B cell (primary cell): ENCODE measurements at regions not wholly inside any gene's neighbourhood (a gene's known extent, or its start where the extent isn't known, plus 50 kb on each side); places are given as distances from the start of the nearest gene placed in this dataset.

Source experiments
- ATAC-seq: fragments of 200-7000 bp; cut with Tn5 transposase; one replicate; pipeline ENCODE4 v1.10.0; 2021; ENCODE audit warnings: low read depth, mild to moderate bottlenecking, moderate number of reproducible peaks, moderate library complexity
- CTCF ChIA-PET: fragments of 350-600 bp; sonication (Branson Sonifier 250); formaldehyde crosslinking; loops from one replicate; lab custom pipeline; 2021; ENCODE audit warnings: antibody characterized with exemption, inconsistent platforms; lab: Charles Lee
- POLR2A ChIA-PET: fragments of 350-600 bp; sonication (Branson Sonifier 250); formaldehyde crosslinking; loops from one replicate; lab custom pipeline; 2021; ENCODE audit warnings: antibody characterized with exemption; lab: Charles Lee
- DNase-seq: peaks from one replicate; pipeline ENCODE4 v3.0.0; 2013
- H2AFZ ChIP-seq: 2 replicates; pipeline ENCODE4 v1.6.1; 2012; ENCODE audit warnings: mild to moderate bottlenecking, low read depth, low read length; ENCODE audit not compliant: insufficient read depth, poor library complexity, severe bottlenecking
- H3K27ac ChIP-seq, 2 donors: 1 replicate in 1 of 2; 2 replicates in 1 of 2; pipeline ENCODE4 v1.5.1; 2012 to 2013; ENCODE audit warnings: low read length in 2 of 2, mild to moderate bottlenecking in 2 of 2, moderate library complexity in 1 of 2
- H3K27me3 ChIP-seq, 4 experiments: fragments of 200-600 bp in 1 of 4; sonication (generic) in 1 of 4; replicated peaks in 1 of 4; 1 replicate in 2 of 4; 2 replicates in 2 of 4; pipeline versions ENCODE4 v1.6.1 to v1.7.0; 2013 to 2016; ENCODE audit warnings: low read length in 3 of 4, mild to moderate bottlenecking in 2 of 4, mixed read lengths in 1 of 4, moderate library complexity in 1 of 4; ENCODE audit not compliant: insufficient read depth in 4 of 4, control insufficient read depth in 3 of 4; ENCODE audit errors: control extremely low read depth in 1 of 4
- H3K36me3 ChIP-seq, 2 experiments: replicated peaks in 1 of 2; 1 replicate in 1 of 2; 2 replicates in 1 of 2; pipeline versions ENCODE4 v1.6.1 to v1.7.1; 2013; ENCODE audit warnings: low read length in 1 of 2; ENCODE audit not compliant: insufficient read depth in 2 of 2, control insufficient read depth in 1 of 2; ENCODE audit errors: control extremely low read depth in 1 of 2, extremely low read depth in 1 of 2
- H3K4me1 ChIP-seq, 2 donors: fragments of 200-600 bp in 1 of 2; sonication (generic) in 1 of 2; 1 replicate in 1 of 2; 2 replicates in 1 of 2; pipeline versions ENCODE4 v1.5.1 to v1.6.1; 2013 to 2017; ENCODE audit warnings: low read length in 2 of 2; ENCODE audit not compliant: control insufficient read depth in 2 of 2, insufficient read depth in 2 of 2
- H3K4me2 ChIP-seq: replicated peaks from 2 replicates; pipeline ENCODE3; 2012; ENCODE audit warnings: mild to moderate bottlenecking, low read depth, low read length; ENCODE audit not compliant: poor library complexity, severe bottlenecking
- H3K4me3 ChIP-seq, 5 experiments: fragments of 200-600 bp in 1 of 5; sonication (generic) in 1 of 5; 1 replicate in 3 of 5; 2 replicates in 2 of 5; pipeline versions ENCODE4 v1.5.1 to v1.7.0; 2011 to 2016; ENCODE audit warnings: low read length in 4 of 5, mild to moderate bottlenecking in 4 of 5, low read depth in 2 of 5, control low read depth in 1 of 5, moderate library complexity in 1 of 5; ENCODE audit not compliant: insufficient read depth in 1 of 5; ENCODE audit errors: control extremely low read depth in 1 of 5, extremely low read depth in 1 of 5
- H3K79me2 ChIP-seq: fragments of 200-600 bp; sonication (generic); one replicate; pipeline ENCODE4 v1.6.0; 2016; ENCODE audit warnings: low read length; ENCODE audit not compliant: control insufficient read depth, insufficient read depth
- H3K9ac ChIP-seq: fragments of 200-600 bp; sonication (generic); 2 replicates; pipeline ENCODE4 v1.6.1; 2017; ENCODE audit warnings: mild to moderate bottlenecking, low read length, moderate library complexity
- H3K9me3 ChIP-seq, 3 donors: one replicate each; pipeline versions ENCODE4 v1.6.1 to v1.7.1; 2013; ENCODE audit warnings: low read length in 2 of 3; ENCODE audit not compliant: control insufficient read depth in 2 of 3, insufficient read depth in 1 of 3; ENCODE audit errors: control extremely low read depth in 1 of 3
- H4K20me1 ChIP-seq: 2 replicates; pipeline ENCODE4 v1.6.0; 2012; ENCODE audit warnings: mild to moderate bottlenecking, low read length; ENCODE audit not compliant: insufficient read depth, control insufficient read depth, poor library complexity, severe bottlenecking
- H3K27ac Mint-ChIP-seq: one replicate; pipeline ENCODE4 v1.8.0; 2021; ENCODE audit warnings: mixed read lengths
- H3K27me3 Mint-ChIP-seq: one replicate; pipeline ENCODE4 v1.8.0; 2021; ENCODE audit warnings: mixed read lengths
- H3K4me1 Mint-ChIP-seq: one replicate; pipeline ENCODE4 v1.8.0; 2021; ENCODE audit warnings: mixed read lengths
- H3K4me3 Mint-ChIP-seq: one replicate; pipeline ENCODE4 v1.8.0; 2021; ENCODE audit warnings: mixed read lengths
- H3K9me3 Mint-ChIP-seq: one replicate; pipeline ENCODE4 v1.8.0; 2022; ENCODE audit warnings: mixed read lengths; ENCODE audit not compliant: insufficient read depth
- EZH2 ChIP-seq: IDR thresholded peaks from 2 replicates; pipeline ENCODE4 v1.6.1; 2012; ENCODE audit warnings: borderline replicate concordance, low read depth, mild to moderate bottlenecking, moderate library complexity, low read length; ENCODE audit not compliant: insufficient read depth, poor library complexity, severe bottlenecking
- WGBS: methylation state at CpG from one replicate; pipeline ENCODE4 v1.1.5; 2013; ENCODE audit warnings: missing lambda C conversion rate; ENCODE audit not compliant: insufficient coverage; 5-methylcytosine and 5-hydroxymethylcytosine counted together
- intact Hi-C: fragments of 100-400 bp; cut with micrococcal nuclease; formaldehyde crosslinking; loops from one replicate; pipeline ENCODE4 v1.10.0; 2022
- TF ChIP-seq, protein P1 (sequence below): fragments of 200-600 bp; IDR thresholded peaks from one replicate; pipeline ENCODE4 v1.8.0; 2022; ENCODE audit warnings: antibody characterized with exemption, mild to moderate bottlenecking

DNA sequence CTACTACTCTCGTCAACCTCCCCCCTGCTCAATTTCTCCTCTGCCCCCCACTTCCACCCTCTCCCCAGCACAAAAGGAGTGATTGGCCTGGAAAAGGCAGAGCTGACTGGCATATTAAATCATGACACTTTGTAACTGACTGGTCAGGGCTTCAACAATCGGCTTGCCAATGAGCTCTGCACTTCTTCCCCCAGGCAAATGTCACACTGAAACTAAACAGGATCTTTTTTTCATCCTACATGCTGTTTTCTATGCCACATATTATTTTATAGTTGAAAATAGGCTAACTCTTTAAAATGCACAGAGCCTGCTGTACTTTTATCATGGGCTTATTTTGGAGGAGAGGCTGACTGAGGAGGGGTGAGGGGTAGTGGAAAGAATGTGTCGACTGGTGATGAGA, 295.2 kb downstream of the TCF7L2 start:
- Histone ChIP-seq H3K36me3 (no peaks in the 10 kb centered on the region), H2AFZ (no peak overlapping the region), H3K4me3 (no peak overlapping the region), H3K4me2 (no peak overlapping the region), H3K27me3 (peaks cover 0 to 2% (median 0%) of the 10 kb centered on the region in 4 experiments), H3K9me3 (no peaks in the 10 kb centered on the region), H3K79me2 (no peaks in the 10 kb centered on the region), H3K4me1 (no peaks in the 10 kb centered on the region), H4K20me1 (no peaks in the 10 kb centered on the region), H3K27ac (no peak overlapping the region), H3K9ac (no peak overlapping the region)
- POLR2A ChIA-PET: no interaction called here
- CTCF ChIA-PET: no interaction called here
- Mint-ChIP-seq H3K4me3 (no peak overlapping the region), H3K9me3 (no peaks in the 10 kb centered on the region), H3K4me1 (no peaks in the 10 kb centered on the region), H3K27ac (no peak overlapping the region), H3K27me3 (peaks cover 8% of the 10 kb centered on the region)
- 97% methylated on average over 3 of the region's 3 CpGs for WGBS
- TF ChIP-seq, protein P1, sequence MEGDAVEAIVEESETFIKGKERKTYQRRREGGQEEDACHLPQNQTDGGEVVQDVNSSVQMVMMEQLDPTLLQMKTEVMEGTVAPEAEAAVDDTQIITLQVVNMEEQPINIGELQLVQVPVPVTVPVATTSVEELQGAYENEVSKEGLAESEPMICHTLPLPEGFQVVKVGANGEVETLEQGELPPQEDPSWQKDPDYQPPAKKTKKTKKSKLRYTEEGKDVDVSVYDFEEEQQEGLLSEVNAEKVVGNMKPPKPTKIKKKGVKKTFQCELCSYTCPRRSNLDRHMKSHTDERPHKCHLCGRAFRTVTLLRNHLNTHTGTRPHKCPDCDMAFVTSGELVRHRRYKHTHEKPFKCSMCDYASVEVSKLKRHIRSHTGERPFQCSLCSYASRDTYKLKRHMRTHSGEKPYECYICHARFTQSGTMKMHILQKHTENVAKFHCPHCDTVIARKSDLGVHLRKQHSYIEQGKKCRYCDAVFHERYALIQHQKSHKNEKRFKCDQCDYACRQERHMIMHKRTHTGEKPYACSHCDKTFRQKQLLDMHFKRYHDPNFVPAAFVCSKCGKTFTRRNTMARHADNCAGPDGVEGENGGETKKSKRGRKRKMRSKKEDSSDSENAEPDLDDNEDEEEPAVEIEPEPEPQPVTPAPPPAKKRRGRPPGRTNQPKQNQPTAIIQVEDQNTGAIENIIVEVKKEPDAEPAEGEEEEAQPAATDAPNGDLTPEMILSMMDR: no peak
- no peak for TF ChIP-seq EZH2
- intact Hi-C loops: no loop called here
- DNase-seq (no peak), ATAC-seq (no peak)

DNA sequence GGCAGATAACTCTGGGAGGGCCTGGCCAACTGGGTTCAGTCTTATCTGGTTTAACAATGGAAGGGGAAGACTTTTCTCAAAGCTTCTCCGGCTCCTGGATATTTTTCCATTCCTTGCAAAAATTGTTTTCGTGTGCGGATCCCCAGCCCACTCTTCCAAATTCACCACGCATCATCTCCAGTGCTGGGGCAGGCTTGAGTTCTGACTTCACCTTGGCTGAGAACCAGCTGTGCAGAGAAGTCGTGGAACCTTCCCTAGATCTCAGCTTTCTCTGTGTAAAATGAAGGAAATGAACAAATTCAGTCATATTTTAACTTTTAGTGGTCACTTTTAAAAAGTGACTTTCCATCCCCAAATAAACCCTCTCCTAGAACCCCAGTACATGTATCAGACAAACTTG, 297.0 kb downstream of the TCF7L2 start:
- POLR2A ChIA-PET: no interaction called here
- CTCF ChIA-PET: no interaction called here
- Histone ChIP-seq H3K4me3 (no peak overlapping the region), H3K79me2 (no peaks in the 10 kb centered on the region), H3K36me3 (no peaks in the 10 kb centered on the region), H3K27me3 (peaks cover 0 to 2% (median 0%) of the 10 kb centered on the region in 4 experiments), H4K20me1 (no peaks in the 10 kb centered on the region), H3K27ac (no peak overlapping the region), H3K9me3 (no peaks in the 10 kb centered on the region), H2AFZ (no peak overlapping the region), H3K4me1 (no peaks in the 10 kb centered on the region), H3K4me2 (no peak overlapping the region), H3K9ac (no peak overlapping the region)
- DNase-seq (no peak), ATAC-seq (no peak)
- Mint-ChIP-seq H3K27me3 (peaks cover 5% of the 10 kb centered on the region), H3K9me3 (no peaks in the 10 kb centered on the region), H3K4me1 (no peaks in the 10 kb centered on the region), H3K27ac (no peak overlapping the region), H3K4me3 (no peak overlapping the region)
- WGBS: 92% methylated on average over 4 of the region's 5 CpGs
- intact Hi-C loops: no loop called here
- TF ChIP-seq, protein P1: no peak
- no peak for TF ChIP-seq EZH2
